ENCODE measurements at regions not wholly inside any gene's neighbourhood (a gene's known extent, or its start where the extent isn't known, plus 50 kb on each side); places are given as distances from the start of the nearest gene placed in this dataset.

GRCh38 chr4:123497340-123497739 is 100.7 kb downstream of the SPRY1 start:
- Mint-ChIP-seq H3K4me3 (no peak overlapping the region), H3K27ac (no peak overlapping the region), H3K36me3 (no peaks in the 10 kb centered on the region), H3K4me1 (no peaks in the 10 kb centered on the region), H3K9me3 (peaks cover 0 to 9% (median 3%) of the 10 kb centered on the region in 8 donors), H3K27me3 (peaks cover 8 to 15% of the 10 kb centered on the region in 2 donors)
- Histone ChIP-seq H3K4me3 (ENCODE audit: low read length in 2 of 2) (no peak overlapping the region), H3K4me1 (ENCODE audit: insufficient read depth, low read length) (no peaks in the 10 kb centered on the region), H3K9me3 (ENCODE audit: control insufficient read depth in 1 of 2, low read length in 2 of 2) (no peaks in the 10 kb centered on the region), H3K27me3 (ENCODE audit: insufficient read depth, low read length) (no peaks in the 10 kb centered on the region), H3K36me3 (ENCODE audit: insufficient read depth, low read length) (no peaks in the 10 kb centered on the region), H3K27ac (ENCODE audit: low read depth, low read length) (no peak overlapping the region)
- ChIA-PET CTCF (ENCODE audit: partially characterized antibody) (no interaction called here), POLR2A (ENCODE audit: partially characterized antibody) (no interaction called here)
- intact Hi-C loops (cut with micrococcal nuclease) = no loop called here
- no peak for DNase-seq

GRCh38 chr4:123501733-123502132 is 105.1 kb downstream of the SPRY1 start:
- POLR2A ChIA-PET (ENCODE audit: partially characterized antibody) = interaction anchor here (0.6 kb wide), 1 partner anchor 245 kb away, joined by 3 read pairs; no protein-coding TSS in a partner anchor
- Mint-ChIP-seq H3K27me3 (peaks cover 18 to 32% of the 10 kb centered on the region in 2 donors), H3K4me1 (peaks cover 0 to 12% (median 5%) of the 10 kb centered on the region in 4 donors), H3K4me3 (no peak overlapping the region), H3K9me3 (peaks cover 0 to 9% (median 1%) of the 10 kb centered on the region in 8 donors), H3K27ac (no peak overlapping the region), H3K36me3 (no peaks in the 10 kb centered on the region)
- Histone ChIP-seq H3K4me3 (ENCODE audit: low read length in 2 of 2) (no peak overlapping the region), H3K27ac (ENCODE audit: low read depth, low read length) (no peak overlapping the region), H3K27me3 (ENCODE audit: insufficient read depth, low read length) (no peaks in the 10 kb centered on the region), H3K9me3 (ENCODE audit: control insufficient read depth in 1 of 2, low read length in 2 of 2) (no peaks in the 10 kb centered on the region), H3K4me1 (ENCODE audit: insufficient read depth, low read length) (no peaks in the 10 kb centered on the region), H3K36me3 (ENCODE audit: insufficient read depth, low read length) (no peaks in the 10 kb centered on the region)
- intact Hi-C loops (cut with micrococcal nuclease) = no loop called here
- DNase-seq = no peak
- CTCF ChIA-PET (ENCODE audit: partially characterized antibody) = no interaction called here

GRCh38 chr4:123503698-123504363 is 107.2 kb downstream of the SPRY1 start:
- no peak for DNase-seq
- Mint-ChIP-seq H3K4me3 (no peak overlapping the region), H3K27ac (no peak overlapping the region), H3K4me1 (peaks cover 0 to 16% (median 5%) of the 10 kb centered on the region in 4 donors), H3K36me3 (no peaks in the 10 kb centered on the region), H3K27me3 (peaks cover 19 to 31% of the 10 kb centered on the region in 2 donors), H3K9me3 (peaks cover 0 to 9% (median 1%) of the 10 kb centered on the region in 8 donors)
- CTCF ChIA-PET (ENCODE audit: partially characterized antibody) = no interaction called here
- no peaks in the 10 kb centered on the region for H3K36me3 ChIP-seq (ENCODE audit: insufficient read depth, low read length)
- H3K27ac ChIP-seq (ENCODE audit: low read depth, low read length) = no peak overlapping the region
- POLR2A ChIA-PET (ENCODE audit: partially characterized antibody) = no interaction called here
- intact Hi-C loops (cut with micrococcal nuclease) = no loop called here
- H3K27me3 ChIP-seq (ENCODE audit: insufficient read depth, low read length) = no peaks in the 10 kb centered on the region
- no peak overlapping the region for H3K4me3 ChIP-seq (ENCODE audit: low read length in 2 of 2)
- H3K9me3 ChIP-seq (ENCODE audit: control insufficient read depth in 1 of 2, low read length in 2 of 2) = no peaks in the 10 kb centered on the region
- H3K4me1 ChIP-seq (ENCODE audit: insufficient read depth, low read length) = no peaks in the 10 kb centered on the region

GRCh38 chr4:123505095-123506010 is 108.8 kb downstream of the SPRY1 start:
- Mint-ChIP-seq H3K27ac (peak overlapping the region in 1 of 7 donors; percentile 49), H3K27me3 (peaks cover 19 to 31% of the 10 kb centered on the region in 2 donors), H3K9me3 (peaks cover 0 to 4% (median 0%) of the 10 kb centered on the region in 8 donors), H3K36me3 (no peaks in the 10 kb centered on the region), H3K4me3 (peak overlapping the region; percentile 68 to 85 (median 78)), H3K4me1 (peaks cover 0 to 16% (median 5%) of the 10 kb centered on the region in 4 donors)
- no peaks in the 10 kb centered on the region for H3K27me3 ChIP-seq (ENCODE audit: insufficient read depth, low read length)
- no peak for DNase-seq
- H3K9me3 ChIP-seq (ENCODE audit: control insufficient read depth in 1 of 2, low read length in 2 of 2) = no peaks in the 10 kb centered on the region
- no peaks in the 10 kb centered on the region for H3K36me3 ChIP-seq (ENCODE audit: insufficient read depth, low read length)
- ChIA-PET POLR2A (ENCODE audit: partially characterized antibody) (no interaction called here), CTCF (ENCODE audit: partially characterized antibody) (no interaction called here)
- no peak overlapping the region for H3K4me3 ChIP-seq (ENCODE audit: low read length in 2 of 2)
- intact Hi-C loops (cut with micrococcal nuclease) = no loop called here
- H3K4me1 ChIP-seq (ENCODE audit: insufficient read depth, low read length) = no peaks in the 10 kb centered on the region
- no peak overlapping the region for H3K27ac ChIP-seq (ENCODE audit: low read depth, low read length)

GRCh38 chr4:123506011-123506695 is 109.6 kb downstream of the SPRY1 start:
- ChIA-PET POLR2A (ENCODE audit: partially characterized antibody) (no interaction called here), CTCF (ENCODE audit: partially characterized antibody) (no interaction called here)
- Histone ChIP-seq H3K36me3 (ENCODE audit: insufficient read depth, low read length) (no peaks in the 10 kb centered on the region), H3K9me3 (ENCODE audit: control insufficient read depth in 1 of 2, low read length in 2 of 2) (no peaks in the 10 kb centered on the region), H3K4me1 (ENCODE audit: insufficient read depth, low read length) (no peaks in the 10 kb centered on the region), H3K4me3 (ENCODE audit: low read length in 2 of 2) (no peak overlapping the region), H3K27me3 (ENCODE audit: insufficient read depth, low read length) (no peaks in the 10 kb centered on the region), H3K27ac (ENCODE audit: low read depth, low read length) (no peak overlapping the region)
- peak overlapping the region in 6 of 8 donors; percentile 68 to 85 (median 78) for H3K4me3 Mint-ChIP-seq
- no peaks in the 10 kb centered on the region for H3K9me3 Mint-ChIP-seq
- H3K36me3 Mint-ChIP-seq = no peaks in the 10 kb centered on the region
- no peak overlapping the region for H3K27ac Mint-ChIP-seq
- peaks cover 0 to 16% (median 5%) of the 10 kb centered on the region in 4 donors for H3K4me1 Mint-ChIP-seq
- intact Hi-C loops (cut with micrococcal nuclease) = no loop called here
- peaks cover 17 to 29% of the 10 kb centered on the region in 2 donors for H3K27me3 Mint-ChIP-seq
- DNase-seq = no peak

GRCh38 chr4:123507376-123507775 is 110.8 kb downstream of the SPRY1 start:
- Histone ChIP-seq H3K4me3 (ENCODE audit: low read length in 2 of 2) (no peak overlapping the region), H3K9me3 (ENCODE audit: control insufficient read depth in 1 of 2, low read length in 2 of 2) (no peaks in the 10 kb centered on the region), H3K27me3 (ENCODE audit: insufficient read depth, low read length) (no peaks in the 10 kb centered on the region), H3K4me1 (ENCODE audit: insufficient read depth, low read length) (no peaks in the 10 kb centered on the region), H3K36me3 (ENCODE audit: insufficient read depth, low read length) (no peaks in the 10 kb centered on the region), H3K27ac (ENCODE audit: low read depth, low read length) (no peak overlapping the region)
- Mint-ChIP-seq H3K4me3 (no peak overlapping the region), H3K4me1 (peaks cover 0 to 16% (median 5%) of the 10 kb centered on the region in 4 donors), H3K27me3 (peaks cover 17 to 23% of the 10 kb centered on the region in 2 donors), H3K27ac (no peak overlapping the region), H3K9me3 (no peaks in the 10 kb centered on the region), H3K36me3 (no peaks in the 10 kb centered on the region)
- intact Hi-C loops (cut with micrococcal nuclease) = no loop called here
- DNase-seq = no peak
- ChIA-PET POLR2A (ENCODE audit: partially characterized antibody) (no interaction called here), CTCF (ENCODE audit: partially characterized antibody) (no interaction called here)

- H3K9me3 ChIP-seq (ENCODE audit: control insufficient read depth in 1 of 2, low read length in 2 of 2) = no peaks in the 10 kb centered on the region
- intact Hi-C loops (cut with micrococcal nuclease) = no loop called here
- ChIA-PET CTCF (ENCODE audit: partially characterized antibody) (no interaction called here), POLR2A (ENCODE audit: partially characterized antibody) (no interaction called here)
- no peaks in the 10 kb centered on the region for H3K27me3 ChIP-seq (ENCODE audit: insufficient read depth, low read length)
- peaks cover 14 to 16% of the 10 kb centered on the region in 2 donors for H3K27me3 Mint-ChIP-seq
- H3K4me3 Mint-ChIP-seq = no peak overlapping the region
- H3K4me1 ChIP-seq (ENCODE audit: insufficient read depth, low read length) = no peaks in the 10 kb centered on the region
- no peaks in the 10 kb centered on the region for H3K36me3 Mint-ChIP-seq
- no peak overlapping the region for H3K27ac ChIP-seq (ENCODE audit: low read depth, low read length)
- H3K27ac Mint-ChIP-seq = no peak overlapping the region
- no peaks in the 10 kb centered on the region for H3K36me3 ChIP-seq (ENCODE audit: insufficient read depth, low read length)
- DNase-seq = no peak
- peaks cover 0 to 4% (median 0%) of the 10 kb centered on the region in 8 donors for H3K9me3 Mint-ChIP-seq
- no peak overlapping the region for H3K4me3 ChIP-seq (ENCODE audit: low read length in 2 of 2)
- H3K4me1 Mint-ChIP-seq = peaks cover 0 to 11% (median 2%) of the 10 kb centered on the region in 4 donors
Measured at GRCh38 chr4:123510221-123510620, 113.6 kb downstream of the SPRY1 start.
